ENCODE measurements at regions not wholly inside any gene's neighbourhood (a gene's known extent, or its start where the extent isn't known, plus 50 kb on each side); places are given as distances from the start of the nearest gene placed in this dataset.

GRCh38 chr2:52821631-52822030, 946.0 kb upstream of the CHAC2 start:
- no peak for DNase-seq

GRCh38 chr2:52818958-52819357, 948.6 kb upstream of the CHAC2 start:
- DNase-seq, result no peak

GRCh38 chr2:52810460-52810859, 957.1 kb upstream of the CHAC2 start:
- DNase-seq, result no peak

GRCh38 chr2:52805901-52806410, 961.6 kb upstream of the CHAC2 start:
- no peak for DNase-seq

- no peak for DNase-seq
These were observed 973.0 kb upstream of the CHAC2 start for GRCh38 chr2:52794581-52794980.

- no peak for DNase-seq
These were observed 988.2 kb upstream of the CHAC2 start for GRCh38 chr2:52779446-52779845.

- no peak for DNase-seq
These were observed 991.0 kb upstream of the CHAC2 start for GRCh38 chr2:52776571-52776970.

GRCh38 chr2:52775674-52776073, 991.9 kb upstream of the CHAC2 start:
- DNase-seq, result no peak

- DNase-seq, result no peak
These were observed 1001.9 kb upstream of the CHAC2 start for GRCh38 chr2:52765735-52766134.

- no peak for DNase-seq
These were observed 1017.8 kb upstream of the CHAC2 start for GRCh38 chr2:52749764-52750163.

- DNase-seq, result no peak
These were observed 1022.5 kb upstream of the CHAC2 start for GRCh38 chr2:52745144-52745543.

GRCh38 chr2:52732849-52733395, 1034.7 kb upstream of the CHAC2 start:
- DNase-seq, result no peak

GRCh38 chr2:52724585-52724984, 1043.0 kb upstream of the CHAC2 start:
- no peak for DNase-seq

GRCh38 chr2:52717836-52718235, 1049.8 kb upstream of the CHAC2 start:
- no peak for DNase-seq

GRCh38 chr2:52710810-52711618, 1056.6 kb upstream of the CHAC2 start:
- no peak for DNase-seq

GRCh38 chr2:52704251-52704650, 1063.4 kb upstream of the CHAC2 start:
- no peak for DNase-seq

GRCh38 chr2:52703004-52703403, 1064.6 kb upstream of the CHAC2 start:
- no peak for DNase-seq

GRCh38 chr2:52698408-52698807, 1069.2 kb upstream of the CHAC2 start:
- DNase-seq, result no peak

- no peak for DNase-seq
These were observed 1069.9 kb upstream of the CHAC2 start for GRCh38 chr2:52697690-52698089.

GRCh38 chr2:52695731-52696130, 1071.9 kb upstream of the CHAC2 start:
- no peak for DNase-seq

- no peak for DNase-seq
These were observed 1080.7 kb upstream of the CHAC2 start for GRCh38 chr2:52686935-52687334.

- DNase-seq, result no peak
These were observed 1091.5 kb upstream of the CHAC2 start for GRCh38 chr2:52676056-52676455.

- no peak for DNase-seq
These were observed 1098.9 kb upstream of the CHAC2 start for GRCh38 chr2:52668724-52669123.

GRCh38 chr2:52659546-52659945, 1108.1 kb upstream of the CHAC2 start:
- no peak for DNase-seq

- no peak for DNase-seq
These were observed 1109.0 kb upstream of the CHAC2 start for GRCh38 chr2:52658598-52658997.
